ENCODE measurements at regions not wholly inside any gene's neighbourhood (a gene's known extent, or its start where the extent isn't known, plus 50 kb on each side); places are given as distances from the start of the nearest gene placed in this dataset.

DNA sequence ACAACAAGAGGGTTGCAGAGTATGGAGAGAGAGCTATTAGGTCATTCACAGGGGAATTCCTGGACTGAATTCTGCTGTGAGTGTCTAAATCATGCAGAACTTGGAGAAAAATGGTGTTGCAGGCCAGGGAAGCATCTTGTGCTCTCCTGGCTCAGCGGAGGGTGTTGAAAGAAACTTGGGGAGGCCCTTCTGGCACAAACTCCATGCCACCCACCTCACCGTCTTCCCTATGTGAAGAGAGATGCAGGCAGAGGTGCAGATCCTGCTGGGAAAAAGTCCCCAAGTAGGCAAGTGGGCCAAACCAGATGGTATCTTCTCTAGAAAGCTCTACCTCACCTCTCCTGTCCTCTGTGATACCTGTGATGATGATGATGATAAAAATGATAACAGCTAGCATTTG is 604.3 kb upstream of the API5 start:
- no peaks in the 10 kb centered on the region for H3K27me3 ChIP-seq
- TF ChIP-seq, protein P1, sequence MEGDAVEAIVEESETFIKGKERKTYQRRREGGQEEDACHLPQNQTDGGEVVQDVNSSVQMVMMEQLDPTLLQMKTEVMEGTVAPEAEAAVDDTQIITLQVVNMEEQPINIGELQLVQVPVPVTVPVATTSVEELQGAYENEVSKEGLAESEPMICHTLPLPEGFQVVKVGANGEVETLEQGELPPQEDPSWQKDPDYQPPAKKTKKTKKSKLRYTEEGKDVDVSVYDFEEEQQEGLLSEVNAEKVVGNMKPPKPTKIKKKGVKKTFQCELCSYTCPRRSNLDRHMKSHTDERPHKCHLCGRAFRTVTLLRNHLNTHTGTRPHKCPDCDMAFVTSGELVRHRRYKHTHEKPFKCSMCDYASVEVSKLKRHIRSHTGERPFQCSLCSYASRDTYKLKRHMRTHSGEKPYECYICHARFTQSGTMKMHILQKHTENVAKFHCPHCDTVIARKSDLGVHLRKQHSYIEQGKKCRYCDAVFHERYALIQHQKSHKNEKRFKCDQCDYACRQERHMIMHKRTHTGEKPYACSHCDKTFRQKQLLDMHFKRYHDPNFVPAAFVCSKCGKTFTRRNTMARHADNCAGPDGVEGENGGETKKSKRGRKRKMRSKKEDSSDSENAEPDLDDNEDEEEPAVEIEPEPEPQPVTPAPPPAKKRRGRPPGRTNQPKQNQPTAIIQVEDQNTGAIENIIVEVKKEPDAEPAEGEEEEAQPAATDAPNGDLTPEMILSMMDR (IDR thresholded peaks at IDR 0.05 in 4 of 5, conservative IDR thresholded peaks at IDR 0.05 in 1 of 5): no peak
- TF ChIP-seq POLR2A (IDR thresholded peaks at IDR 0.05): no peak
- in situ Hi-C loops (cut with MboI; ENCODE audit: low sequenced_read_pairs in 4 of 4): loop anchor here in 1 of 4 donors (10.0 kb wide), 1 partner anchor 57 kb away; no protein-coding TSS in a partner anchor

GRCh38 chr11:42709216-42709615 is 602.6 kb upstream of the API5 start:
- ATAC-seq (no peak), DNase-seq (no peak)
- Histone ChIP-seq H3K4me3 (no peak overlapping the region), H3K27me3 (no peaks in the 10 kb centered on the region), H3K4me1 (no peaks in the 10 kb centered on the region), H3K9me3 (no peaks in the 10 kb centered on the region), H3K36me3 (no peaks in the 10 kb centered on the region), H3K27ac (no peak overlapping the region)
- intact Hi-C loops (cut with DNase I; ENCODE audit: low total_unique reads) (no loop called here), in situ Hi-C loops (cut with MboI; ENCODE audit: low sequenced_read_pairs in 4 of 4) (loop anchor here in 1 of 4 donors (10.0 kb wide), 1 partner anchor 56 kb away; no protein-coding TSS in a partner anchor)
- TF ChIP-seq POLR2A (IDR thresholded peaks at IDR 0.05): no peak
- TF ChIP-seq, protein P1 (IDR thresholded peaks at IDR 0.05 in 4 of 5, conservative IDR thresholded peaks at IDR 0.05 in 1 of 5): no peak

More for the DNA sequence above, 604.3 kb upstream of the API5 start:
- no peaks in the 10 kb centered on the region for H3K36me3 ChIP-seq
- DNase-seq: no peak
- H3K9me3 ChIP-seq: no peaks in the 10 kb centered on the region
- no peak for ATAC-seq
- no peak overlapping the region for H3K4me3 ChIP-seq
- no peak overlapping the region for H3K27ac ChIP-seq
- intact Hi-C loops (cut with DNase I; ENCODE audit: low total_unique reads): no loop called here
- no peaks in the 10 kb centered on the region for H3K4me1 ChIP-seq

DNA sequence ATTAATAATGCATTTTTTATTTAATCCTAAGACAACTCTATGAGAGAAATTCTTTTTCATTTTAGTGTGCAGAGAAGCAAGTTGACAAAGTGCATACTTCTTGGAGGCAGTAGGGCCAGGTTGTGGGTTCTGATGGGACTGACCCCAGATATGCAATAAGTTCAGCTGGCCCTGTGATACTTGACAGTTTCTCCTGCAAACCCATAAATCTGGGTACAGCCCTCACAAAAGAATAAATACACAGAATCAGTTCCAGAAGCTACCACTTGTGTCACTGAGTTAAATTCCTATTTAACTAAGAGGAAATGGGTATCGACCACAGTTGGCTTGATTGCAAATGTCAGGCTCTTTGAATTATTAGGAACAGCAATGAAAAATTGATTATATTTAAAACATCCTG is 598.5 kb upstream of the API5 start:
- intact Hi-C loops (cut with DNase I; ENCODE audit: low total_unique reads) (no loop called here), in situ Hi-C loops (cut with MboI; ENCODE audit: low sequenced_read_pairs in 4 of 4) (no loop called here)
- ATAC-seq: no peak

GRCh38 chr11:42713753-42714152 is 598.0 kb upstream of the API5 start:
- no peaks in the 10 kb centered on the region for H3K36me3 ChIP-seq
- H3K27me3 ChIP-seq: no peaks in the 10 kb centered on the region
- no peak for TF ChIP-seq POLR2A (IDR thresholded peaks at IDR 0.05)
- TF ChIP-seq, protein P1 (IDR thresholded peaks at IDR 0.05 in 4 of 5, conservative IDR thresholded peaks at IDR 0.05 in 1 of 5): no peak
- in situ Hi-C loops (cut with MboI; ENCODE audit: low sequenced_read_pairs in 4 of 4): no loop called here
- H3K9me3 ChIP-seq: no peaks in the 10 kb centered on the region
- H3K4me3 ChIP-seq: no peak overlapping the region
- no peak for ATAC-seq
- no peaks in the 10 kb centered on the region for H3K4me1 ChIP-seq
- H3K27ac ChIP-seq: no peak overlapping the region
- DNase-seq: no peak
- intact Hi-C loops (cut with DNase I; ENCODE audit: low total_unique reads): no loop called here

More for the DNA sequence above, 598.5 kb upstream of the API5 start:
- Histone ChIP-seq H3K36me3 (no peaks in the 10 kb centered on the region), H3K4me3 (no peak overlapping the region), H3K9me3 (no peaks in the 10 kb centered on the region), H3K4me1 (no peaks in the 10 kb centered on the region), H3K27me3 (no peaks in the 10 kb centered on the region), H3K27ac (no peak overlapping the region)
- no peak for TF ChIP-seq POLR2A (IDR thresholded peaks at IDR 0.05)
- TF ChIP-seq, protein P1 (IDR thresholded peaks at IDR 0.05 in 4 of 5, conservative IDR thresholded peaks at IDR 0.05 in 1 of 5): no peak
- no peak for DNase-seq
